K562 (cell line): ENCODE measurements at regions not wholly inside any gene's neighbourhood (a gene's known extent, or its start where the extent isn't known, plus 50 kb on each side); places are given as distances from the start of the nearest gene placed in this dataset.

Experiments used
- ATAC-seq: fragments of 200-7000 bp; cut with Tn5 transposase; 3 replicates; pipeline ENCODE4 v1.9.1; 2020; ENCODE audit warnings: moderate library complexity
- BruUV-seq: library from RNA; stranded (reverse); fragments of 400-500 nt; replicated peaks from 2 replicates; lab custom pipeline; 2021; lab: Mats Ljungman, UMichigan
- CTCF ChIA-PET: fragments of 300-600 bp; formaldehyde crosslinking; extraction: SDS; loops from one replicate; lab custom pipeline; 2021; ENCODE audit warnings: low intra/inter-chr PET ratio; lab: Yijun Ruan, JAX
- POLR2A ChIA-PET: fragments of 300-600, 350-650 bp; sonication (Branson Sonifier 250); formaldehyde crosslinking; extraction: SDS; loops from one replicate; lab custom pipeline; 2021; ENCODE audit warnings: antibody characterized with exemption, inconsistent platforms; lab: Yijun Ruan, JAX
- DNase-seq, 4 experiments: peaks; one replicate each; pipeline versions ENCODE4 v3.0.0 to v3.0.0-alpha.2; 2011 to 2018; ENCODE audit warnings: low spot score in 3 of 4, mixed read lengths in 3 of 4; ENCODE audit errors: extremely low read depth in 1 of 4
- FAIRE-seq: peaks from 2 replicates; lab custom pipeline; 2011; peaks lifted over from hg19 to GRCh38; lab: Jason Lieb, UNC
- H2AFZ ChIP-seq: 2 replicates; pipeline ENCODE4 v1.6.0; 2011; ENCODE audit warnings: low read depth, low read length, control low read depth, inconsistent platforms
- H3K27ac ChIP-seq: fragments of 200-600 bp; 3 replicates; pipeline ENCODE4 v1.8.0; 2011; ENCODE audit warnings: low read depth, mild to moderate bottlenecking, control low read depth, inconsistent platforms, low read length, moderate library complexity, mixed read lengths; ENCODE audit errors: extremely low read depth
- H3K27me3 ChIP-seq, 2 experiments: fragments of 300-600 bp in 1 of 2; 2 replicates in 1 of 2; 3 replicates in 1 of 2; pipeline versions ENCODE4 v1.6.0 to v1.8.0; 2011; ENCODE audit warnings: inconsistent platforms in 2 of 2, low read length in 2 of 2, mild to moderate bottlenecking in 1 of 2, mixed read lengths in 1 of 2, moderate library complexity in 1 of 2; ENCODE audit not compliant: control insufficient read depth in 2 of 2, insufficient read depth in 2 of 2
- H3K36me3 ChIP-seq: fragments of 300-600 bp; 3 replicates; pipeline ENCODE4 v1.8.0; 2011; ENCODE audit warnings: mild to moderate bottlenecking, low read length, inconsistent platforms; ENCODE audit not compliant: control insufficient read depth, insufficient read depth
- H3K4me1 ChIP-seq, 2 experiments: fragments of 200-600 bp in 1 of 2; replicated peaks in 1 of 2; 2 replicates in 1 of 2; 3 replicates in 1 of 2; pipeline versions ENCODE4 v1.5.1 to v1.8.0; 2011; ENCODE audit warnings: inconsistent platforms in 2 of 2, low read length in 2 of 2, mild to moderate bottlenecking in 1 of 2, mixed read lengths in 1 of 2, moderate library complexity in 1 of 2; ENCODE audit not compliant: control insufficient read depth in 2 of 2, insufficient read depth in 2 of 2
- H3K4me2 ChIP-seq: 2 replicates; pipeline ENCODE4 v1.6.1; 2011; ENCODE audit warnings: low read length, control low read depth, inconsistent platforms, mixed read lengths; ENCODE audit not compliant: insufficient read depth
- H3K4me3 ChIP-seq: fragments of 200-600 bp; sonication (generic), shearing (Covaris generic); 2 replicates; pipeline ENCODE4 v1.5.1; 2016; ENCODE audit warnings: control low read depth, inconsistent platforms
- H3K79me2 ChIP-seq: fragments of 200-600 bp; 3 replicates; pipeline ENCODE4 v1.8.0; 2011; ENCODE audit warnings: low read length, inconsistent platforms; ENCODE audit not compliant: control insufficient read depth, insufficient read depth
- H3K9ac ChIP-seq, 2 experiments: 2 replicates each; pipeline versions ENCODE4 v1.6.0 to v1.6.1; 2011; ENCODE audit warnings: low read depth in 2 of 2, low read length in 2 of 2, control low read depth in 1 of 2, inconsistent platforms in 1 of 2, mild to moderate bottlenecking in 1 of 2, mixed read lengths in 1 of 2; ENCODE audit not compliant: insufficient read depth in 1 of 2
- H3K9me1 ChIP-seq: one replicate; pipeline ENCODE4 v1.6.0; 2011; ENCODE audit warnings: inconsistent platforms, mild to moderate bottlenecking, low read length, moderate library complexity; ENCODE audit not compliant: control insufficient read depth, insufficient read depth
- H3K9me3 ChIP-seq: replicated peaks from 2 replicates; pipeline ENCODE4 v1.5.1; 2011; ENCODE audit warnings: low read depth, low read length, inconsistent platforms; ENCODE audit not compliant: control insufficient read depth, insufficient read depth
- H4K20me1 ChIP-seq: replicated peaks from 2 replicates; pipeline ENCODE4 v1.6.1; 2011; ENCODE audit warnings: low read length, inconsistent platforms, mixed read lengths; ENCODE audit not compliant: control insufficient read depth, insufficient read depth
- ARNT ChIP-seq, 2 experiments: fragments of 450-650 bp; IDR thresholded peaks; 2 replicates each; pipeline ENCODE4 v1.6.1; 2016; ENCODE audit warnings: mild to moderate bottlenecking in 1 of 2
- KDM4B ChIP-seq, 2 experiments: fragments of 450-650 bp in 1 of 2; sonication (generic) in 1 of 2; IDR thresholded peaks; 2 replicates each; pipeline ENCODE4 v1.6.1; 2016 to 2017; ENCODE audit warnings: borderline replicate concordance in 2 of 2, antibody characterized with exemption in 1 of 2, low read depth in 1 of 2, mild to moderate bottlenecking in 1 of 2
- NELFE ChIP-seq: IDR thresholded peaks from 2 replicates; pipeline ENCODE4 v1.6.1; 2011; ENCODE audit warnings: mild to moderate bottlenecking; ENCODE audit not compliant: insufficient read depth, insufficient read length
- NFATC3 ChIP-seq: fragments of 450-650 bp; IDR thresholded peaks from 2 replicates; pipeline ENCODE4 v1.6.1; 2017; ENCODE audit warnings: mild to moderate bottlenecking
- NR1H2 ChIP-seq: sonication (generic); formaldehyde crosslinking; IDR thresholded peaks from 2 replicates; pipeline ENCODE4 v1.4.0; 2020; ENCODE audit warnings: mild to moderate bottlenecking, missing genetic modification reagents
- PCBP1 ChIP-seq: fragments of 200-400 bp; formaldehyde crosslinking; IDR thresholded peaks from 2 replicates; pipeline ENCODE4 v1.6.1; 2018; ENCODE audit warnings: mild to moderate bottlenecking, low read depth, low read length; ENCODE audit not compliant: poor library complexity, severe bottlenecking
- RBM14 ChIP-seq: fragments of 200-400 bp; formaldehyde crosslinking; IDR thresholded peaks from 2 replicates; pipeline ENCODE4 v1.6.1; 2018; ENCODE audit warnings: low read depth, mild to moderate bottlenecking, low read length, moderate library complexity, borderline replicate concordance; ENCODE audit not compliant: insufficient read depth
- ZNF121 ChIP-seq: sonication (generic); formaldehyde crosslinking; conservative IDR thresholded peaks from 2 replicates; pipeline ENCODE4 v1.8.0; 2022; ENCODE audit warnings: missing genetic modification reagents
- ZNF197 ChIP-seq: fragments of 200-800 bp; sonication (Bioruptor generic); IDR thresholded peaks from 2 replicates; pipeline ENCODE4 v1.6.1; 2016; ENCODE audit warnings: low read depth, missing genetic modification characterization, missing compliant biosample characterization
- ZNF75A ChIP-seq: fragments of 450-650 bp; formaldehyde crosslinking; IDR thresholded peaks from 2 replicates; pipeline ENCODE4 v1.4.0; 2020; ENCODE audit warnings: mild to moderate bottlenecking
- WGBS: fragments of 100-300 bp; shearing (Covaris generic); methylation state at CpG from one replicate; pipeline ENCODE4 v1.1.6; 2016; ENCODE audit warnings: low coverage, mixed read lengths; ENCODE audit not compliant: insufficient coverage; ENCODE audit errors: missing lambda C conversion rate; 5-methylcytosine and 5-hydroxymethylcytosine counted together
- in situ Hi-C: fragments of 300-500 bp; cut with MboI; formaldehyde crosslinking; loops from 4 replicates; pipeline ENCODE4 v1.15.0; 2018; ENCODE audit warnings: inconsistent platforms, mixed read lengths
- intact Hi-C: fragments of 100-400 bp; cut with micrococcal nuclease; formaldehyde crosslinking; loops from 2 replicates; pipeline ENCODE4 v1.14.2; 2022
- TF ChIP-seq, protein P1 (sequence below): sonication (generic); formaldehyde crosslinking; IDR thresholded peaks from 2 replicates; pipeline ENCODE4 v1.8.1; 2023; ENCODE audit warnings: missing genetic modification reagents, mild to moderate bottlenecking, borderline replicate concordance

DNA sequence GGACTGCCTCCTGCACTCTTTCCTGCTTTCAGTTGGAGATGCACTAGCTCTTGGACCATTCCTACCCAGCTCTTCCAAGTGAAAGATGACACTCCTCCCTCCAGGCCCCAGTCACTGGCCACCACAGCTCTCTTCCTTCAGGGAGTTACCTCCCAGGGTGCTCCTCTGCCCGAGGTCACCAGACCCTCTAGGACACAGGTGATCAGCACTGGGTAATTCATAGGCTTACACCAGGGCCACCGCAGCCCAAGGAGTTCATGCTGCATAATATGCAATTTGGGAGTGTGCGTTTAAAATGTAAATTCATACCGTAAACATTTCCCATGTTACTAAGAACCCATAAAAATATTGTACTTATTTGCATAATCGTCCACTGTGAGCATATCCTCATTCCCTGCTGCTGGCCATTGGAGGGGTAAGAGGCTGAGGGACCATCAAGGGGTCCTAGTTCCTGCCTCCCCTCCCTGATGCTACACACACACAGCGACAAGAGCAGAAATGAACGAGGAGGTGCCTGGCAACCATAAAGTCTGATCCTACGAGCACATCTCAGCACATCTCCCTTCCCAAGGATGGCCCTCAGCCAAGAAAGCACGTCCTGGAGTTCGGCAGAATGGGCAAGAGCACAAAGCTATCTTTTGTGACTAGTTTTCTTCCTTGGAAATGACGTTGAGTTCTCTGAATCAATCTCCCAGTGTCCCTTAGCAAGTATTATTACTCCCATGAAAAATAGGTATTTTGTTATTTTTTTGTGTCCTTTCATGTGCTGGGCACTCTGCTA is 222.9 kb upstream of the RAB4A start:
- in situ Hi-C loops (no loop called here), intact Hi-C loops (no loop called here)
- Histone ChIP-seq H2AFZ (no peak overlapping the region), H3K27ac (no peak overlapping the region), H3K79me2 (no peaks in the 10 kb centered on the region), H3K9me3 (no peaks in the 10 kb centered on the region), H3K9me1 (no peaks in the 10 kb centered on the region), H4K20me1 (no peaks in the 10 kb centered on the region), H3K9ac (no peak overlapping the region), H3K27me3 (peaks cover 6 to 24% of the 10 kb centered on the region in 2 experiments), H3K36me3 (no peaks in the 10 kb centered on the region), H3K4me1 (no peaks in the 10 kb centered on the region), H3K4me2 (no peak overlapping the region), H3K4me3 (no peak overlapping the region)
- WGBS = 8% methylated on average over 11 of the region's 11 CpGs
- ChIA-PET POLR2A (interaction anchor here (0.7 to 1.3 kb wide), 3 partner anchors 9 to 78 kb away, joined by 3 to 4 read pairs (median 3); no protein-coding TSS in a partner anchor), CTCF (no interaction called here)
- peak; percentile 6 for FAIRE-seq
- no TSS peak for BruUV-seq
- no peak for TF ChIP-seq NELFE
- no peak for TF ChIP-seq NFATC3
- no peak for TF ChIP-seq ZNF121
- TF ChIP-seq KDM4B (IDR thresholded peaks at IDR 0.05; ENCODE audit: borderline replicate concordance in 2 of 2, low read depth in 1 of 2) = no peak
- no peak for TF ChIP-seq ZNF75A (CRISPR knock-in tag)
- no peak for TF ChIP-seq ARNT (IDR thresholded peaks at IDR 0.05)
- TF ChIP-seq ZNF197 (CRISPR knock-in tag) = no peak
- TF ChIP-seq, protein P1, sequence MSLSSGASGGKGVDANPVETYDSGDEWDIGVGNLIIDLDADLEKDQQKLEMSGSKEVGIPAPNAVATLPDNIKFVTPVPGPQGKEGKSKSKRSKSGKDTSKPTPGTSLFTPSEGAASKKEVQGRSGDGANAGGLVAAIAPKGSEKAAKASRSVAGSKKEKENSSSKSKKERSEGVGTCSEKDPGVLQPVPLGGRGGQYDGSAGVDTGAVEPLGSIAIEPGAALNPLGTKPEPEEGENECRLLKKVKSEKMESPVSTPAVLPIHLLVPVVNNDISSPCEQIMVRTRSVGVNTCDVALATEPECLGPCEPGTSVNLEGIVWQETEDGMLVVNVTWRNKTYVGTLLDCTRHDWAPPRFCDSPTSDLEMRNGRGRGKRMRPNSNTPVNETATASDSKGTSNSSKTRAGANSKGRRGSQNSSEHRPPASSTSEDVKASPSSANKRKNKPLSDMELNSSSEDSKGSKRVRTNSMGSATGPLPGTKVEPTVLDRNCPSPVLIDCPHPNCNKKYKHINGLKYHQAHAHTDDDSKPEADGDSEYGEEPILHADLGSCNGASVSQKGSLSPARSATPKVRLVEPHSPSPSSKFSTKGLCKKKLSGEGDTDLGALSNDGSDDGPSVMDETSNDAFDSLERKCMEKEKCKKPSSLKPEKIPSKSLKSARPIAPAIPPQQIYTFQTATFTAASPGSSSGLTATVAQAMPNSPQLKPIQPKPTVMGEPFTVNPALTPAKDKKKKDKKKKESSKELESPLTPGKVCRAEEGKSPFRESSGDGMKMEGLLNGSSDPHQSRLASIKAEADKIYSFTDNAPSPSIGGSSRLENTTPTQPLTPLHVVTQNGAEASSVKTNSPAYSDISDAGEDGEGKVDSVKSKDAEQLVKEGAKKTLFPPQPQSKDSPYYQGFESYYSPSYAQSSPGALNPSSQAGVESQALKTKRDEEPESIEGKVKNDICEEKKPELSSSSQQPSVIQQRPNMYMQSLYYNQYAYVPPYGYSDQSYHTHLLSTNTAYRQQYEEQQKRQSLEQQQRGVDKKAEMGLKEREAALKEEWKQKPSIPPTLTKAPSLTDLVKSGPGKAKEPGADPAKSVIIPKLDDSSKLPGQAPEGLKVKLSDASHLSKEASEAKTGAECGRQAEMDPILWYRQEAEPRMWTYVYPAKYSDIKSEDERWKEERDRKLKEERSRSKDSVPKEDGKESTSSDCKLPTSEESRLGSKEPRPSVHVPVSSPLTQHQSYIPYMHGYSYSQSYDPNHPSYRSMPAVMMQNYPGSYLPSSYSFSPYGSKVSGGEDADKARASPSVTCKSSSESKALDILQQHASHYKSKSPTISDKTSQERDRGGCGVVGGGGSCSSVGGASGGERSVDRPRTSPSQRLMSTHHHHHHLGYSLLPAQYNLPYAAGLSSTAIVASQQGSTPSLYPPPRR (CRISPR knock-in tag) = no peak
- no peak for TF ChIP-seq PCBP1
- no peak for TF ChIP-seq NR1H2
- no peak for TF ChIP-seq RBM14
- no peak for DNase-seq
- ATAC-seq = no peak
